ENCODE measurements at regions not wholly inside any gene's neighbourhood (a gene's known extent, or its start where the extent isn't known, plus 50 kb on each side); places are given as distances from the start of the nearest gene placed in this dataset.
"Not testable (repeated sequence)": the region's sequence is repeated elsewhere in the genome, so short reads cannot be mapped to it uniquely, and the experiment has no call there.

DNA sequence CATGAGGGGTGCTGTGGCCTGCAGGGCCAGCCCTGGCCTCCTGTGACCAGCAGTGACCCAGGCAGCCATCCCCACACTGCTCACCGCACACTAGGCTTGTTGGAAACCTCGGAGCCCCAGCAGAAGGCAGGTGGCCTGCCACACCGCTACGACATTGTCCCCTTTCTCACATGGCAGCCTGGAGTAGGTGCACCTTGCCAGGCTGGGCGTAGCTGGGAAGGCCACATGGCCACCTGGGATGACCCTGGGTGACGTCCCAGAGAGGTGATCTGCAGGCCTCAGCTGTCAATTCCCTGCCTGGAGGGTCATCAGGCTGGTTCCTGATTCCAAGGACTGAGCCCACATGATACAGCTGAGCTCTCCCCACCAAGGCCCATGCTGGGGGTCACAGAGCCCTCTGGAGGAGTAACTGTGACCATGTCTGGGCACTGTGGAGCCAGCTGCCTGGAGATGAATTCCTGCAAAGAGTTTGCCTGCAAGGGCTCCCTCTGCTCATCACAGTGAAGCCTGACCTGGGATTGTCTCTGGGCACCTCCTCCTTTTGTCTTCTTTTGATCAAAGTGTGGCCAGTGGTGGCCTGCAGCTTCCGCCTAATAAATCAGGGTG is 119.6 kb upstream of the OTOS start:
- ATAC-seq (no peak), DNase-seq (no peak)
- peaks cover 13% of the 10 kb centered on the region for H3K27me3 Mint-ChIP-seq
- H3K4me3 Mint-ChIP-seq: no peak overlapping the region
- peaks cover 20 to 36% of the 10 kb centered on the region in 2 donors for H3K9me3 Mint-ChIP-seq
- H3K4me1 Mint-ChIP-seq: no peaks in the 10 kb centered on the region
- no peak overlapping the region for H3K27ac Mint-ChIP-seq

DNA sequence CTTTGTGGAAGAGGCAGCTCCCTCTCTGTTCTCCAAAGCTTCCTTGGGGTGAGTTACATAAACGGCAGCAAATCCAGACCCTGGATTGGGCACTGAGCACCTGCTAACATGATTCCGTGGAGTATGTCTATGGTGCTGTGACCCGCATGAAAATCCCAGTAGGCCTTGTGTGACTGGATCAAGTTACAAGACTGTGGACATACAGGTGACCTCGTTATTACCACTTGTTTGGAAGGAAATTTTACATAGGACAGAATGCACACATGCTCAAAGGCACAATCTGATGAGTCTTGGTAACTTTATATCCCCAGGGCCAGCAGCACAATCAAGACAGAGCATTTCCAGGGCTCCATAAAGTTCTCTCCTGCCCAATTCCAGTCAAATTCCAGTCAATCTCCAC is 120.2 kb upstream of the OTOS start:
- DNase-seq (no peak), ATAC-seq (no peak)
- H3K27me3 Mint-ChIP-seq: peaks cover 13% of the 10 kb centered on the region
- H3K27ac Mint-ChIP-seq: no peak overlapping the region
- H3K9me3 Mint-ChIP-seq: peaks cover 24 to 36% of the 10 kb centered on the region in 2 donors
- H3K4me3 Mint-ChIP-seq: no peak overlapping the region
- H3K4me1 Mint-ChIP-seq: no peaks in the 10 kb centered on the region

DNA sequence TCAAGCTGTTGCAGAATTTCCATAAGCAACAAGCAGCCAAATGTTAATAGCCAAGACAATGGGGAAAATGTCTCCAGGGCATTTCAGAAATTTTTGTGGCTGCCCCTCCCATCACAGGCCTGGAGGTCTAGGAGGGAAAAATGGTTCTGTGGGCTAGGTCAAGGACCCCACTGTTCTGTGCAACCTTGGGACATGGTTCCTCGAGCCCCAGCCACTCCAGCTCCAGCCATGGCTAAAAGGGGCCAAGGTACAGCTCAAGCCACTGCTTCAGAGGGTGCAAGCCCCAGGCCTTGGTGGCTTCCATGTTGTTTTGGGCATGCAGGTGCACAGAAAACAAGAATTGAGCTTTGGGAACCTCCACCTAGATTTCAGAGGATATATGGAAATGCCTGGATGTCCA is 122.1 kb upstream of the OTOS start:
- H3K9me3 Mint-ChIP-seq: peaks cover 24 to 36% of the 10 kb centered on the region in 2 donors
- not testable (repeated sequence) for H3K4me3 Mint-ChIP-seq, DNase-seq, H3K27ac Mint-ChIP-seq, ATAC-seq, H3K4me1 Mint-ChIP-seq
- H3K27me3 Mint-ChIP-seq: peaks cover 26% of the 10 kb centered on the region

DNA sequence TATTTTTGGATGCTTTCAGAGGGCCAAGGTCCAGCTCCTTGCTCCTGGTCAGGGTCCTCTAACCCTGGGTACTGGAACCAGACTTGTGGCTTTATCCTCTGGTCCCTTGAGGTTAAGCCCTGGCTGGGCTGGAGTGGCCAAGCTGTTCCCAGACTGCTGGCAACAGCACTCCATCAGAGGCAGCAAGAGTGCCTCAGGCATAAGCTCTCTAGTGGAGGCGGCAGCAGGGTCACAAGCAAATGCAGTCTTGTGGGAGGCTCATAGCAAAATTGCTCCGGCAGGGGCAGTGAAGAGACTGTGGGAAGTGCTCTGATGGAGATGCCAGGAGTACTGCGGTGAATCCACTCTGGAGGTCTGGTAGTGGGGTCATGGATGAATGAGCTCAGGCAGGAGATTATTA is 128.9 kb upstream of the OTOS start:
- DNase-seq (no peak), ATAC-seq (no peak)
- no peak overlapping the region for H3K4me3 Mint-ChIP-seq
- H3K27ac Mint-ChIP-seq: no peak overlapping the region
- peaks cover 70% of the 10 kb centered on the region for H3K27me3 Mint-ChIP-seq
- H3K4me1 Mint-ChIP-seq: no peaks in the 10 kb centered on the region
- peaks cover 8 to 20% of the 10 kb centered on the region in 2 donors for H3K9me3 Mint-ChIP-seq

DNA sequence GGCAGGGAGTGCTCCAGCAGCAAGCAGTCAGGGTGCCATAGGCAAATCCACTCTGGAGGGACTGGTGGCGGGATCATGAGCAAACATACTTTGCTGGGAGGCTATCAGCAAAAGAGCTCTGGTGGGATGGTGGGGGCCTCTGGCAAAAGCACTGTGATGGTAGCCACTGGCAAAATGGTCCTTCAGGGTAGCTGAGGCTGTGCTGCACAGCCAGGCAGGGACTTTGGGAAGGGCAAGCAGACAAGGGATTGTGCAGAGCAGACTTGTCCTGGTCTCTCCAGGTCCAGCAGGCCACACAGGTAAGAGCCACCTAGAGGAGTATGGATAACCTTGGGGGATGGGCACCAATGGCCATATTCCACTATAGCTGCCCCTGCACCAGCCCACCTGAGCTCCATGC is 129.4 kb upstream of the OTOS start:
- Mint-ChIP-seq H3K4me3 (no peak overlapping the region), H3K27me3 (peaks cover 71% of the 10 kb centered on the region), H3K9me3 (peaks cover 8 to 20% of the 10 kb centered on the region in 2 donors)

DNA sequence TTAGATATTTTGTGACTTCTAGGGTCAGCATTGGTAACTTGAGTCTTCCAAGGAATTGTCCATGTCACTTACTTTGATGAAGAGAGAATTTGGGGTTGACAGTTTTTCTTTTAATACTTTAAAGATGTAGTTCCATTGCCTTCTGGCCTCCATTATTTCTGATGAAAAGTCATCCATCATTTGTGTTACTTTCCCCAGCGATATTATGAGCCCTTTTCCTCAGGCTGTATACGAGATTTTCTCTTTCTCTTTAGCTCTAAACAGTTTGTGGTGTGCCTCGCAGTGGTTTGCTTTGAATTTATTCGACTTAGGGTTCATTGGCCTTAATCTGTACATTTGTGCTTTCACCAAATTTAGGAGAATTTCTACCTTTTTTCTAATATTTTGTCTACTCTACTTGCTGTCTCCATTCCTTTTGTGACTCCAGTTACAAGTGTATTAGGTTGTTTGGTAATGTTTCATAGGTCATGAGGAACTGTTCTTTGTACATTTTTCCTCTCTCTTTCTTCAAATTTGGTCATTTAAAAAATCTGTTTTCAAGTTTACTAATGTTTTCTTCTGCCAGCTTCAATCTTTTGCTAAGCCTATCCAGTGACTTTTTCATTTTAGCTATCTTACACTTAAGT is 131.4 kb upstream of the OTOS start:
- Mint-ChIP-seq H3K4me3 (no peak overlapping the region), H3K4me1 (no peaks in the 10 kb centered on the region), H3K27me3 (peaks cover 76% of the 10 kb centered on the region), H3K9me3 (peaks cover 8 to 16% of the 10 kb centered on the region in 2 donors), H3K27ac (no peak overlapping the region)
- DNase-seq: no peak
- ATAC-seq: no peak

More for the DNA sequence above, 129.4 kb upstream of the OTOS start:
- Mint-ChIP-seq H3K27ac (no peak overlapping the region), H3K4me1 (no peaks in the 10 kb centered on the region)
- DNase-seq (no peak), ATAC-seq (no peak)

DNA sequence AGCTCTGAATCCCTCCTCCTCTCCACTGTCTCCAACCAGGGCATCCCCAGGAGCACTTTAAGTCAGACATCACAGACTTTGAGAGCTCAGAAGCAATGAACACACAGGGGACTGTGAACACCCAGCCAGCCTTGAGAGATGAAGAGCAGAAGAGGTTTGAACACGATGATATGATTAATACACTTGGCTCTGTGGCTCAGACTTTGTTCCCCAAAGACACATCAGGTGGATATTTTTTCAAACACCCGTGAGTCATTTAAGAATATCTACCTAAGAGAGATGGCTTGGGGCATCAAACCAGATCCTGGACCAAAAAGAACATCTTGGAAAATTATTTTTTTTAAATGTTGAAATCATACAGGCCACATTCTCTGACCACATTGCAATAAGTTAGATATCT is 134.9 kb upstream of the OTOS start:
- no peak overlapping the region for H3K4me3 Mint-ChIP-seq
- H3K4me1 Mint-ChIP-seq: no peaks in the 10 kb centered on the region
- ATAC-seq (no peak), DNase-seq (no peak)
- peaks cover 61% of the 10 kb centered on the region for H3K27me3 Mint-ChIP-seq
- H3K27ac Mint-ChIP-seq: no peak overlapping the region
- peaks cover 8 to 16% of the 10 kb centered on the region in 2 donors for H3K9me3 Mint-ChIP-seq

DNA sequence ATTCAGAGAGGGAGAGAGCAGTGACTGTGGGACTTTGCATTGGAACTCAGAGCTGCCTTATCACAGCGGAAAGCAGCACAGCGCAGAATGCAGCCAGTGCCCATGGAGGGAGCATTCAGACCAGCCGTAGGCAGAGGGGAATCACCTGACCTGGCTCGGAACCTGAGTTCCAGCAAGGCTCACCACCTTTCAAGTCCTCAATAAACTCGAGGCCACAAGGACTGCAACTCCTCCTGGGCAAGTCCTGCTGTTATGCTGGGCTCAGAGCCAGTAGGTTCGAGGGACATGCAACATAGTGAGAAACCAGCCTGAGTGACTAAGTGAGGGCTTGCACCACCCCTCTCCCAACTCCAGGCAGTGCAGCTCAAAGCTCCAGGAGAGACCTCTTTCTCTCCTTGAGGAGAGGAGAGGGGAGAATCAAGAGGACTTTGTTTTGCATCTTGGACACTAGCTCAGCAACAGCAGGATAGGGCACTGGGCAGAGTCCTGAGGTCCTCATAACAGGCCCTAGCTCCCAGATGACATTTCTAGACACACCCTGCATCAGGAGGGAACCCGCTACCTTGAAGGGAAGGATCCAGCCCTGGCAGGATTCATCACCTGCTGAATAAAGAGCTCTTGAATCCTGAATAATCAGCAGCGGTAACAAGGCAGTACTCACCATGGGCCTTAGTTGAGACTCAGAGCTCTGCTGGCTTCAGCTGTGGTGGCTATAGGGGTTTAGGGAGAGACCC is 136.8 kb upstream of the OTOS start:
- H3K4me3 Mint-ChIP-seq: no peak overlapping the region
- DNase-seq: no peak
- H3K27me3 Mint-ChIP-seq: peaks cover 76% of the 10 kb centered on the region
- H3K27ac Mint-ChIP-seq: peak overlapping the region in 1 of 2 donors; percentile 13
- ATAC-seq: no peak
- H3K4me1 Mint-ChIP-seq: no peaks in the 10 kb centered on the region
- H3K9me3 Mint-ChIP-seq: peaks cover 2 to 14% of the 10 kb centered on the region in 2 donors

DNA sequence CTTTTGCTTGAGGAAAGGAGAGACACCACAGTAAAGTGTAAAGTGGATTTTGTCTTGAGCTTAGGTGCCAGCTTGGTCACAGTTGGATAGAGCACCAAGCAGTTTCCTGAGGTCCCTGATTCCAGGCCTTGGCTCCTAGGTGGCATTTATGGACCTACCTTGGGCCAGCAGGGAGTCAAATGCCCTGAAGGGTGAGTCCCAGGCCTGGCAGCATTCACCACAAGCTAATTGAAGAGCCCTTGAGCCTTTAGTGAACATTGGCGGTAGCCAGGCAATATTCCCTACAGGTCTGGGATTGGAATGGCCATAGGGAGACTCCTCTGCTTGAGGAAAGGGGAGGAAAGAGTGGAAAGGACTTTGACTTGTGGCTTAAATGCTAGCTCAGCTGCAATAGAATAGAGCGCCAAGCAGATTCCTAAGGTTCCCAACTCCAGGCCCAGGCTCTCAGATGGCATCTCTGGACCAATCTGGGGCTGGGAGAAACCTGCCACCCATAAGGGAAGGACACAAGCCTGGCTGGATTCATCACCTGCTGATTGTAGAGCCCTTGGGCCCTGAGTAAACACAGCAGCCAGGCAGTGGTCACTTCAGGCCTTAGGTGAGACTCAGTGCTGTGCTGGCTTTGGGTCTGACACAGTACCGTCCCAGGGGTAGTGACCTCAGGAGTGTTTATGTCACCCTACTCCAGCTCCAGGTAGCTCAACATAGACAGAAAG is 137.5 kb upstream of the OTOS start:
- DNase-seq (no peak), ATAC-seq (no peak)
- Mint-ChIP-seq H3K9me3 (peaks cover 0 to 9% of the 10 kb centered on the region in 2 donors), H3K27ac (no peak overlapping the region), H3K27me3 (peaks cover 80% of the 10 kb centered on the region), H3K4me1 (no peaks in the 10 kb centered on the region), H3K4me3 (no peak overlapping the region)

DNA sequence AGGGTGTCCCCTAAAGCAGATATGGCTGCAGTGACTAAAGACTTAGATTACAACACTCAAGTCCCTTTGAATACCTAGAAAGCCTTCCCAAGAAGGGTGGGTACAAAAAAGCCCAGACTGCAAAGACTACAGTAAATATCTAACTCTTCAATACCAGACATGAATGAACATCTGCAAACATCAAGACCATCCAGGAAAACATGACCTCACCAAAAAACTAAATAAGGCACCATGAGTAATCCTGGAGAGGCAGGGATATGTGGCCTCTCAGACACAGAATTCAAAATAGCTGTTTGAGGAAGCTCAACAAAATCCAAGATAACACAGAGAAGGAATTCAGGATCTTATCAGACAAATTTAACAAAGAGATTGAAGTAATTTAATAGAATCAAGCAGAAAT is 138.2 kb upstream of the OTOS start:
- no peak overlapping the region for H3K4me3 Mint-ChIP-seq
- no peak for ATAC-seq
- peaks cover 81% of the 10 kb centered on the region for H3K27me3 Mint-ChIP-seq
- peaks cover 0 to 5% of the 10 kb centered on the region in 2 donors for H3K9me3 Mint-ChIP-seq
- DNase-seq: no peak
- no peak overlapping the region for H3K27ac Mint-ChIP-seq
- no peaks in the 10 kb centered on the region for H3K4me1 Mint-ChIP-seq

DNA sequence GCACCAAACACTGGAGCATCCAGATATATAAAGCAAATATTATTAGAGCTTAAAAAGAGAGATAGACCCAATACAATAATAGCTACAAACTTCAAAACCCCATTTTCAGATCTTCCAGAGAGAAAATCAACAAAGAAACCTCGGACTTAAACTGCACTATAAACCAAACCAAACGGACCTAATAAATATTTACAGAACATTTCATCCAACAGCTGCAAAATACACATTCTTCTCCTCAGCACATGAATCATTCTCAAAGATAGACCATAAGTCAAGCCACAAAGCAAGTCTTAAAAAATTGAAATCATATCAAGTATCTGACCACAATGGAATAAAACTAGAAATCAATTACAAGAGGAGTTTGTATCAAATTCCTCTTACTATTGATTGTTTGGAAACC is 140.2 kb upstream of the OTOS start:
- Mint-ChIP-seq H3K27me3 (peaks cover 62% of the 10 kb centered on the region), H3K27ac (no peak overlapping the region), H3K4me1 (no peaks in the 10 kb centered on the region), H3K4me3 (no peak overlapping the region), H3K9me3 (peaks cover 0 to 5% of the 10 kb centered on the region in 2 donors)
- ATAC-seq (no peak), DNase-seq (no peak)

DNA sequence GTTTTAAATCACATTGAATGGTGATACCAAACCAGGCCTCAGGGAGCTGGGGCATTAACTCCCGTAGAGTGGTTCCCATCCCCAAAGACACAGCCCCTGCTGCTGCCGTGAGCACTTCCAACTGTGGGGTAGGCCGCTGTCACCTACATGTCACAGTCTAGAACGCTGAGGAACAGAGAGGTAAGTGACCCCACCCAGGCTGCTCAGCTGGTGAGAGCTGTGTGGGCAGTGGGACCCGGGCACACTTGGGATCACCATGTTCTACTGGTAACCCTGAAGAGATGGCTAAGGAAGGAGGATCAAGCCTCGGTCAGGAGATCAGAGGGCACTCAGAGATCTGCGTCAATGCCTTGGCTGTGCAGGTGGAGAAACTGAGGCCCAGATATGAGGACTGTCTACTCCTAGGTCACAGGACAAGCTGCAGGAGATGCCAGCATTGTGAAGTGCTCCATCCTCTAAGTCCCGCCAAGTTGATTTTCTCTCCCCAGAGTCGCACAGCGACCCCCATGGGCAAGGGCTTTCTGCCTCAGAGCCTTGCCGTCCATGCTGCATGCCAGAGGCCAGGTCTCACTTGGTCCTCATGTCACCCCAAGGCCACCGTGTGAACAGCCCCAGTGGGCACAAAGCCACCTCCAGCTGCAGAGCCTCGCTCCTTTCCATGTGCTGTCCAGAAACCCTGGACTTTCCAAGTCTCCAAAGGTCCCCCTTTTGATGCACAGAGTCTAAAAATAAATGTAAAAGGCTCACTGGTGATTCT is 144.2 kb upstream of the OTOS start:
- Mint-ChIP-seq H3K4me1 (no peaks in the 10 kb centered on the region), H3K27ac (no peak overlapping the region), H3K4me3 (no peak overlapping the region), H3K9me3 (peaks cover 0 to 5% of the 10 kb centered on the region in 2 donors), H3K27me3 (peaks cover 32% of the 10 kb centered on the region)
- ATAC-seq (no peak), DNase-seq (no peak)

DNA sequence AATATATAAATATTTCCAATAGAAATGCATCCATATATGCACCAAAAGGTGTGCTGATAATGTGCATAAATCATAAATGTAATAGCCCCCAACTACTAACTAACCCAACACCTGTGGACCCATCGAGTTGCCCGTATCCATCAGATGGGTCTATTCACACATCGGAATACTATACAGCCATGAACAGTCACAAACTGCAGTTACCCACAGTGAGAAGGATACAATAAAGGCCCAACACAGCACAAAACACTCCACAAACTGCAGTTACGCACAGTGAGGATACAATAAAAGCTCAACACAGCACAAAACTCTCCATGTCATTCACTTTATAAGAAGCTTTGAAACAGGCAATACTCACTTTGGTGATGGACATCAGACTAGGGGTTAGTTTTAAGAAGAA is 145.3 kb upstream of the OTOS start:
- ATAC-seq: no peak

DNA sequence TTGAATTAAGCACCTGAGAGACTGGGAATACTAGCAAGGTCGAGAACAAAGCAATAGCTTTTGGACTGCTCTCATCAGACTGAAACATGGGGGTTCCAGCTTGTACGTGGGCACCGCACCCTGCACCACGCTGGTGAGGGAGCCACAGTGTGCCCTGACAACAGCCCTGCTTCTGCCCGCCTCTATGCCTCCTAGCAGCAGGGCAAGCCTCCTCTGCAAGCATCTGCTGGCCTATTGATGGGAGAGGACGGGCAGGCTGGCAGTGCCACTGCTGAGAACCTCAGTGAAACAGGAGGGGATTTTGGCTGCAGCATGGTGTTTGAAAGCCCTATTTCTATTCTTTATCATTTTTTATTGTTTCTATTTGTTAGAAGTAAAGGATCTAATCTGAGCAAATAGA is 146.1 kb upstream of the OTOS start:
- no peak for ATAC-seq
- peaks cover 18% of the 10 kb centered on the region for H3K27me3 Mint-ChIP-seq
- no peak overlapping the region for H3K4me3 Mint-ChIP-seq
- H3K9me3 Mint-ChIP-seq: no peaks in the 10 kb centered on the region
- DNase-seq: no peak
- H3K4me1 Mint-ChIP-seq: no peaks in the 10 kb centered on the region
- H3K27ac Mint-ChIP-seq: no peak overlapping the region

More for the DNA sequence above, 145.3 kb upstream of the OTOS start:
- Mint-ChIP-seq H3K27me3 (peaks cover 26% of the 10 kb centered on the region), H3K4me1 (no peaks in the 10 kb centered on the region), H3K4me3 (no peak overlapping the region), H3K27ac (no peak overlapping the region), H3K9me3 (peaks cover 0 to 5% of the 10 kb centered on the region in 2 donors)
- no peak for DNase-seq

DNA sequence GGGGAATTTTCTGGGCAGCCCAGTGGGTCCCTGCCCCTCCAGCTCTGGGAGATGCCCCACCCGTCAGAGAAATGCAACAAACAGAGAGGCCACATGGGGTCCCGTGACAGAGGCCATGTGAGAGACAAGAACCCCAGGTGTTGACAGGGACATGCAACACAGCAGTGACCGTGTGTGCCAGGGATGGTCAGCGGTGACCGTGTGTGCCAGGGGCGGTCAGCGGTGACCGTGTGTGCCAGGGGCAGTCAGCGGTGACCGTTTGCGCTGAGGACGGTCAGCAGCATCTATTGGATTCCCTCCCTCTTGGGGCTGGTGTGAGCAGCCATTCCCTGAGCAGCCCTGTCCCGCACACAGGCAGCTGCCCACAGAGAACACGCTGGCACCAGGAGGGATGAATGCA is 146.6 kb upstream of the OTOS start:
- no peak overlapping the region for H3K27ac Mint-ChIP-seq
- DNase-seq: no peak
- no peaks in the 10 kb centered on the region for H3K9me3 Mint-ChIP-seq
- H3K4me1 Mint-ChIP-seq: no peaks in the 10 kb centered on the region
- H3K4me3 Mint-ChIP-seq: no peak overlapping the region
- ATAC-seq: no peak
- peaks cover 13% of the 10 kb centered on the region for H3K27me3 Mint-ChIP-seq
